ENCODE measurements at regions not wholly inside any gene's neighbourhood (a gene's known extent, or its start where the extent isn't known, plus 50 kb on each side); places are given as distances from the start of the nearest gene placed in this dataset.

DNA sequence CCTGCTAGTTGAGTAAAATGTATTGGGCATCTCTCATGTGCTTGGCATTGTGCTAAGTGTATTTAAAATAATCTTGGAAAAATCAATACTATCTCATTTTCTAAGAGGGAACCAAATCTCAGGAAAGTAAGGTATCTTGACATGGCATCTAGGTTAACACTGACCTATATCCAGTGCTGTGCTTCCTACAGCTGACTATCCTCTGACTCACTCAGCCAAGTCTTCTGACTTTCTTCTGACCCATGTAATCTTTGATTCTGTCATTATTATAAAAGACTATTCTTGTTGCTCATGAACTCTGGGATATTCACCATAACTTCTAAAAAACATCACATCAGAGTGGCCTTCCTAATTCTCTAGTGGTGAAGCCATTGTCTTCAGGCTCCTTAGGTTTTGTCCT is 304.1 kb upstream of the TENM4 start:
- TF ChIP-seq POLR2A (IDR thresholded peaks at IDR 0.05) = no peak
- TF ChIP-seq, protein P1, sequence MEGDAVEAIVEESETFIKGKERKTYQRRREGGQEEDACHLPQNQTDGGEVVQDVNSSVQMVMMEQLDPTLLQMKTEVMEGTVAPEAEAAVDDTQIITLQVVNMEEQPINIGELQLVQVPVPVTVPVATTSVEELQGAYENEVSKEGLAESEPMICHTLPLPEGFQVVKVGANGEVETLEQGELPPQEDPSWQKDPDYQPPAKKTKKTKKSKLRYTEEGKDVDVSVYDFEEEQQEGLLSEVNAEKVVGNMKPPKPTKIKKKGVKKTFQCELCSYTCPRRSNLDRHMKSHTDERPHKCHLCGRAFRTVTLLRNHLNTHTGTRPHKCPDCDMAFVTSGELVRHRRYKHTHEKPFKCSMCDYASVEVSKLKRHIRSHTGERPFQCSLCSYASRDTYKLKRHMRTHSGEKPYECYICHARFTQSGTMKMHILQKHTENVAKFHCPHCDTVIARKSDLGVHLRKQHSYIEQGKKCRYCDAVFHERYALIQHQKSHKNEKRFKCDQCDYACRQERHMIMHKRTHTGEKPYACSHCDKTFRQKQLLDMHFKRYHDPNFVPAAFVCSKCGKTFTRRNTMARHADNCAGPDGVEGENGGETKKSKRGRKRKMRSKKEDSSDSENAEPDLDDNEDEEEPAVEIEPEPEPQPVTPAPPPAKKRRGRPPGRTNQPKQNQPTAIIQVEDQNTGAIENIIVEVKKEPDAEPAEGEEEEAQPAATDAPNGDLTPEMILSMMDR (IDR thresholded peaks at IDR 0.05) = no peak

Data from heart left ventricle (tissue), 13 donors.